IMR-90 (cell line): ENCODE measurements at regions not wholly inside any gene's neighbourhood (a gene's known extent, or its start where the extent isn't known, plus 50 kb on each side); places are given as distances from the start of the nearest gene placed in this dataset.

Source experiments
- ATAC-seq: fragments of 200-7000 bp; cut with Tn5 transposase; 2 replicates; pipeline ENCODE4 v1.9.1; 2020; ENCODE audit warnings: low read depth, mild to moderate bottlenecking, moderate library complexity
- BruUV-seq: library from RNA; stranded (reverse); fragments of 400-500 nt; replicated peaks from 2 replicates; lab custom pipeline; 2021; lab: Mats Ljungman, UMichigan
- CTCF ChIA-PET: fragments of 300-600 bp; formaldehyde crosslinking; extraction: SDS; loops from one replicate; lab custom pipeline; 2021; ENCODE audit warnings: antibody characterized with exemption; lab: Yijun Ruan, JAX
- POLR2A ChIA-PET: fragments of 300-600 bp; sonication (Branson Sonifier 250); formaldehyde crosslinking; loops from one replicate; lab custom pipeline; 2022; ENCODE audit warnings: antibody characterized with exemption; ENCODE audit not compliant: unreplicated experiment; lab: Charles Lee
- DNase-seq: peaks from one replicate; pipeline ENCODE4 v3.0.0; 2013
- H2AFZ ChIP-seq: replicated peaks from 2 replicates; pipeline ENCODE3; 2013; ENCODE audit warnings: low read length, mild to moderate bottlenecking; ENCODE audit not compliant: poor library complexity
- H2AK5ac ChIP-seq: 2 replicates; pipeline ENCODE4 v1.6.1; 2013; ENCODE audit warnings: low read depth, low read length, inconsistent platforms
- H2AK9ac ChIP-seq: replicated peaks from 2 replicates; pipeline ENCODE3; 2013; ENCODE audit warnings: mild to moderate bottlenecking, low read depth, low read length, moderate library complexity; ENCODE audit not compliant: poor library complexity
- H2BK120ac ChIP-seq: 2 replicates; pipeline ENCODE4 v1.6.1; 2013; ENCODE audit warnings: low read depth, low read length, inconsistent platforms
- H2BK15ac ChIP-seq: 3 replicates; pipeline ENCODE4 v1.6.1; 2013; ENCODE audit warnings: low read depth, low read length, inconsistent platforms
- H2BK20ac ChIP-seq: 2 replicates; pipeline ENCODE4 v1.6.1; 2013; ENCODE audit warnings: low read depth, mild to moderate bottlenecking, inconsistent platforms, low read length, moderate library complexity
- H2BK5ac ChIP-seq: 2 replicates; pipeline ENCODE4 v1.6.1; 2013; ENCODE audit warnings: mild to moderate bottlenecking, low read depth, low read length, inconsistent platforms; ENCODE audit not compliant: poor library complexity, severe bottlenecking
- H3K14ac ChIP-seq: replicated peaks from 2 replicates; pipeline ENCODE4 v1.6.1; 2013; ENCODE audit warnings: low read depth, low read length, inconsistent platforms
- H3K18ac ChIP-seq: 2 replicates; pipeline ENCODE4 v1.6.1; 2013; ENCODE audit warnings: low read depth, low read length, control low read depth
- H3K23ac ChIP-seq: 2 replicates; pipeline ENCODE4 v1.6.1; 2013; ENCODE audit warnings: low read depth, low read length, inconsistent platforms
- H3K27ac ChIP-seq: 2 replicates; pipeline ENCODE4 v1.5.1; 2013; ENCODE audit warnings: mild to moderate bottlenecking, control low read depth, low read length; ENCODE audit not compliant: insufficient read depth
- H3K27me3 ChIP-seq: 2 replicates; pipeline ENCODE4 v1.6.1; 2013; ENCODE audit warnings: low read length; ENCODE audit not compliant: control insufficient read depth, insufficient read depth
- H3K36me3 ChIP-seq: 2 replicates; pipeline ENCODE4 v1.6.1; 2013; ENCODE audit warnings: low read length, mixed read lengths; ENCODE audit not compliant: control insufficient read depth, insufficient read depth
- H3K4ac ChIP-seq: 2 replicates; pipeline ENCODE4 v1.6.1; 2013; ENCODE audit warnings: low read depth, low read length, inconsistent platforms
- H3K4me1 ChIP-seq: 2 replicates; pipeline ENCODE4 v1.6.1; 2013; ENCODE audit warnings: low read length, mixed read lengths; ENCODE audit not compliant: control insufficient read depth, insufficient read depth
- H3K4me2 ChIP-seq: 2 replicates; pipeline ENCODE4 v1.6.1; 2013; ENCODE audit warnings: low read depth, mild to moderate bottlenecking, control low read depth, low read length, moderate library complexity
- H3K4me3 ChIP-seq: 2 replicates; pipeline ENCODE4 v1.5.1; 2013; ENCODE audit warnings: low read depth, mild to moderate bottlenecking, control low read depth, low read length, moderate library complexity; ENCODE audit not compliant: insufficient read depth
- H3K56ac ChIP-seq: 2 replicates; pipeline ENCODE4 v1.6.1; 2013; ENCODE audit warnings: low read length, inconsistent platforms; ENCODE audit not compliant: insufficient read depth; ENCODE audit errors: extremely low read depth
- H3K79me1 ChIP-seq, 2 experiments: 2 replicates each; pipeline ENCODE4 v1.6.1; 2013; ENCODE audit warnings: low read length in 2 of 2, inconsistent platforms in 1 of 2, low read depth in 1 of 2
- H3K9ac ChIP-seq: 2 replicates; pipeline ENCODE4 v1.6.1; 2013; ENCODE audit warnings: low read depth, low read length, control low read depth
- H3K9me1 ChIP-seq: 2 replicates; pipeline ENCODE4 v1.6.1; 2013; ENCODE audit warnings: low read length, inconsistent platforms; ENCODE audit not compliant: insufficient read depth
- H3K9me3 ChIP-seq: 2 replicates; pipeline ENCODE4 v1.6.1; 2013; ENCODE audit warnings: low read length; ENCODE audit not compliant: control insufficient read depth, insufficient read depth
- H4K20me1 ChIP-seq: 2 replicates; pipeline ENCODE4 v1.6.1; 2013; ENCODE audit warnings: low read length, inconsistent platforms; ENCODE audit not compliant: insufficient read depth
- H4K5ac ChIP-seq: 2 replicates; pipeline ENCODE4 v1.6.1; 2013; ENCODE audit warnings: mild to moderate bottlenecking, low read depth, low read length, control low read depth
- H4K8ac ChIP-seq, 2 experiments: 2 replicates each; pipeline ENCODE4 v1.6.1; 2013; ENCODE audit warnings: low read depth in 2 of 2, low read length in 2 of 2, control low read depth in 1 of 2, inconsistent platforms in 1 of 2
- H4K91ac ChIP-seq: 2 replicates; pipeline ENCODE4 v1.6.1; 2013; ENCODE audit warnings: low read depth, low read length, inconsistent platforms; ENCODE audit not compliant: insufficient read depth
- BHLHE40 ChIP-seq: fragments of 150-350 bp; IDR thresholded peaks from 2 replicates; pipeline ENCODE4 v1.6.1; 2016; ENCODE audit warnings: mild to moderate bottlenecking, low read depth, low read length
- CEBPB ChIP-seq: IDR thresholded peaks from 2 replicates; pipeline ENCODE4 v1.6.1; 2012; ENCODE audit warnings: low read depth, low read length, improper control_type of control experiment
- CHD1 ChIP-seq: IDR thresholded peaks from 2 replicates; pipeline ENCODE4 v1.6.1; 2012; ENCODE audit warnings: low read depth, low read length, improper control_type of control experiment
- ELK1 ChIP-seq: fragments of 150-350 bp; IDR thresholded peaks from 2 replicates; pipeline ENCODE4 v1.6.1; 2016; ENCODE audit warnings: low read depth, mild to moderate bottlenecking, low read length, moderate library complexity, borderline replicate concordance
- FOS ChIP-seq: fragments of 150-350 bp; IDR thresholded peaks from 2 replicates; pipeline ENCODE4 v1.6.1; 2016; ENCODE audit warnings: low read depth, low read length
- MAZ ChIP-seq: IDR thresholded peaks from 2 replicates; pipeline ENCODE4 v1.6.1; 2012; ENCODE audit warnings: low read depth, mild to moderate bottlenecking, low read length, improper control_type of control experiment, moderate library complexity, borderline replicate concordance
- MXI1 ChIP-seq: IDR thresholded peaks from 2 replicates; pipeline ENCODE4 v1.6.1; 2012; ENCODE audit warnings: low read depth, mild to moderate bottlenecking, low read length, moderate library complexity, borderline replicate concordance
- NFE2L2 ChIP-seq: fragments of 150-350 bp; IDR thresholded peaks from 2 replicates; pipeline ENCODE4 v1.6.1; 2016; ENCODE audit warnings: low read depth, mild to moderate bottlenecking, low read length
- POLR2A ChIP-seq: IDR thresholded peaks from 2 replicates; pipeline ENCODE4 v1.6.1; 2012; ENCODE audit warnings: mild to moderate bottlenecking, low read depth, low read length
- RAD21 ChIP-seq: IDR thresholded peaks from 2 replicates; pipeline ENCODE4 v1.6.1; 2012; ENCODE audit warnings: low read length, improper control_type of control experiment
- RCOR1 ChIP-seq: IDR thresholded peaks from 2 replicates; pipeline ENCODE4 v1.6.1; 2012; ENCODE audit warnings: mild to moderate bottlenecking, low read length, improper control_type of control experiment; ENCODE audit not compliant: insufficient replicate concordance
- RFX5 ChIP-seq: IDR thresholded peaks from 2 replicates; pipeline ENCODE4 v1.8.0; 2012; ENCODE audit warnings: low read depth, mild to moderate bottlenecking, low read length, moderate library complexity
- USF2 ChIP-seq: fragments of 150-350 bp; IDR thresholded peaks from 2 replicates; pipeline ENCODE4 v1.6.1; 2017; ENCODE audit warnings: mild to moderate bottlenecking, antibody characterized with exemption, low read length, low read depth
- dilution Hi-C: fragments of 300-500 bp; cut with HindIII; formaldehyde crosslinking; loops from one replicate; pipeline ENCODE4 v1.14.3; 2018; ENCODE audit warnings: low sequenced_read_pairs; ENCODE audit not compliant: unreplicated experiment
- in situ Hi-C: fragments of 300-500 bp; cut with MboI; formaldehyde crosslinking; loops from 3 replicates; pipeline ENCODE4 v1.14.3; 2019; ENCODE audit warnings: low sequenced_read_pairs, inconsistent platforms, mixed read lengths
- intact Hi-C: fragments of 100-400 bp; cut with micrococcal nuclease; formaldehyde crosslinking; loops from 2 replicates; pipeline ENCODE4 v1.10.0; 2022

- CTCF ChIA-PET = no interaction called here
- Histone ChIP-seq H3K23ac (no peak overlapping the region), H3K9me1 (no peaks in the 10 kb centered on the region), H3K27ac (no peak overlapping the region), H2BK20ac (no peak overlapping the region), H3K9me3 (no peaks in the 10 kb centered on the region), H2BK5ac (no peak overlapping the region), H2AK9ac (no peak overlapping the region), H3K14ac (no peak overlapping the region), H3K4me1 (no peaks in the 10 kb centered on the region), H2BK120ac (no peak overlapping the region), H4K20me1 (no peaks in the 10 kb centered on the region), H4K5ac (no peak overlapping the region), H2BK15ac (no peak overlapping the region), H3K79me1 (no peaks in the 10 kb centered on the region), H4K8ac (no peak overlapping the region), H3K9ac (no peak overlapping the region), H4K91ac (no peak overlapping the region), H3K36me3 (no peaks in the 10 kb centered on the region), H3K4ac (no peak overlapping the region), H3K4me2 (no peak overlapping the region), H2AFZ (no peak overlapping the region), H3K27me3 (no peaks in the 10 kb centered on the region), H3K56ac (no peak overlapping the region), H3K4me3 (no peak overlapping the region), H2AK5ac (no peak overlapping the region), H3K18ac (no peak overlapping the region)
- ATAC-seq (no peak), DNase-seq (no peak)
- intact Hi-C loops = no loop called here
- TF ChIP-seq ELK1 = no peak
- TF ChIP-seq USF2 = no peak
- TF ChIP-seq CEBPB = no peak
- no peak for TF ChIP-seq RAD21
- TF ChIP-seq BHLHE40 = no peak
- no peak for TF ChIP-seq CHD1
- TF ChIP-seq MAZ = no peak
- no peak for TF ChIP-seq POLR2A
- no peak for TF ChIP-seq MXI1
- TF ChIP-seq NFE2L2 = no peak
- TF ChIP-seq FOS = no peak
- TF ChIP-seq RCOR1 = no peak
- no peak for TF ChIP-seq RFX5
- in situ Hi-C loops = no loop called here
- dilution Hi-C loops = no loop called here
- POLR2A ChIA-PET = no interaction called here
- no TSS peak for BruUV-seq
These were observed 680.7 kb upstream of the BOD1L1 start for GRCh38 chr4:14308229-14308651.
